SK-N-SH (cell line): ENCODE measurements at regions not wholly inside any gene's neighbourhood (a gene's known extent, or its start where the extent isn't known, plus 50 kb on each side); places are given as distances from the start of the nearest gene placed in this dataset.

Experiments used
- CTCF ChIP-seq: fragments of 200-600 bp; sonication (generic); IDR thresholded peaks from 2 replicates; pipeline ENCODE4 v1.6.1; 2017; ENCODE audit warnings: antibody characterized with exemption, mild to moderate bottlenecking, moderate library complexity
- EP300 ChIP-seq, 2 experiments: IDR thresholded peaks; 2 replicates each; pipeline versions ENCODE4 v1.4.0 to v1.6.1; 2012; ENCODE audit warnings: borderline replicate concordance in 1 of 2, low read depth in 1 of 2, low read length in 1 of 2
- GABPA ChIP-seq: IDR thresholded peaks from 2 replicates; pipeline ENCODE4 v1.4.0; 2012; ENCODE audit warnings: low read depth, mild to moderate bottlenecking
- MAX ChIP-seq: IDR thresholded peaks from 2 replicates; pipeline ENCODE4 v1.4.0; 2012; ENCODE audit warnings: low read depth
- RAD21 ChIP-seq: IDR thresholded peaks from 2 replicates; pipeline ENCODE4 v1.6.1; 2012; ENCODE audit warnings: mild to moderate bottlenecking, low read length
- ZBTB33 ChIP-seq: IDR thresholded peaks from 2 replicates; pipeline ENCODE4 v1.4.0; 2012; ENCODE audit warnings: low read depth, borderline replicate concordance

GRCh38 chr14:86944434-86944833 lies 1048.5 kb downstream of the GALC start:
- TF ChIP-seq CTCF (no peak), RAD21 (no peak), EP300 (IDR thresholded peaks at IDR 0.05; ENCODE audit: borderline replicate concordance in 1 of 2, low read depth in 1 of 2, low read length in 1 of 2) (no peak), ZBTB33 (no peak), MAX (no peak), GABPA (no peak)
